Activated naive CD4-positive, alpha-beta T cell treated with anti-CD3 and anti-CD28 coated beads, Interleukin-2, amount 50 U/mL, for 24 hours (primary cell): ENCODE measurements at regions not wholly inside any gene's neighbourhood (a gene's known extent, or its start where the extent isn't known, plus 50 kb on each side); places are given as distances from the start of the nearest gene placed in this dataset.
"Not testable (repeated sequence)": the region's sequence is repeated elsewhere in the genome, so short reads cannot be mapped to it uniquely, and the experiment has no call there.

Source experiments
- H3K27ac Mint-ChIP-seq: one replicate; pipeline ENCODE4 v1.8.0; 2021; ENCODE audit warnings: mild to moderate bottlenecking, mixed read lengths
- H3K27me3 Mint-ChIP-seq: one replicate; pipeline ENCODE4 v1.8.0; 2021; ENCODE audit warnings: mixed read lengths
- H3K36me3 Mint-ChIP-seq: one replicate; pipeline ENCODE4 v1.8.0; 2021; ENCODE audit warnings: mixed read lengths
- H3K4me1 Mint-ChIP-seq: one replicate; pipeline ENCODE4 v1.8.0; 2021; ENCODE audit warnings: mixed read lengths
- H3K4me3 Mint-ChIP-seq: one replicate; pipeline ENCODE4 v1.8.0; 2021; ENCODE audit warnings: mild to moderate bottlenecking, mixed read lengths
- H3K9me3 Mint-ChIP-seq: one replicate; pipeline ENCODE4 v1.8.0; 2021; ENCODE audit warnings: mixed read lengths

DNA sequence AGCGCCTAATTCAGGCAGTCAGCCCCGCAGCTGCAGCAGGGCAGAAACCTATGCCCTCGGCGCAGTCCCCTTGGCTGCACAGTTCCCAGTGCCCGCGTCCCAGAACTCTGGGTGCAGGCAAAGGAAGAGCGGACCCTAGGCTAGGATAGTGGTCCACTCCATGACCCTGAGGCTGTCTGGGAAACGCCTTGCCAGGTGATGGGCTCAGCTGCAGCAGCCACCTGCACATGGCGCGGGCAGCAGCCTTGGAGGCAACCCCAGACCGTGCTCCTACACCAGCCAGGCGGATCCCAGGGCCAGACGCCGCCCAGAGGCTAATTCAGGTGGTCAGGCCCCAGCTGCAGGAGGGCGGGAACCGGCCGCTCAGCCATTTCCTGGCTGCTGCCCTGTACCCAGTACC lies 83.0 kb downstream of the POTEC start:
- not testable (repeated sequence) for H3K9me3 Mint-ChIP-seq, H3K4me3 Mint-ChIP-seq, H3K27me3 Mint-ChIP-seq, H3K4me1 Mint-ChIP-seq, H3K27ac Mint-ChIP-seq, H3K36me3 Mint-ChIP-seq

DNA sequence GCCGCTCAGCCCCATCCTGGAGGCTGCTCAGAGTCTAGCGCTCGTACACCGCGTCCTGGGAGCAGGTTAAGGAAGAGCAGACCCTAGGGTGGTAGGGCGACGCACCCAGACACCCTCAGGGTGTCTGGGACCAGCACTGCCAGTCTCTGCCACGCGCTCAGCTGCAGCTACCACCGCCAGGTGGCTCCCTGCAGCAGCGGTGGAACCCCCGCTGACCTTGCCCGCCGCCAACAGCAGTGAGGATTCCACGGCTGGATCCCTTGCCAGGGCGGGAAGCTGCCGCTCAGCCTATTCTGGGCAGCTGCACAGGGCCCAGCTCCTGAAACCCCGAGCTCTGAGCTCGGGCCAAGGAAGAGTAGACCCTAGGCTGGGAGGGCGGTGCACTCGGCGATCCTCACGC lies 83.6 kb downstream of the POTEC start:
- H3K27me3 Mint-ChIP-seq, H3K4me3 Mint-ChIP-seq: not testable (repeated sequence)

DNA sequence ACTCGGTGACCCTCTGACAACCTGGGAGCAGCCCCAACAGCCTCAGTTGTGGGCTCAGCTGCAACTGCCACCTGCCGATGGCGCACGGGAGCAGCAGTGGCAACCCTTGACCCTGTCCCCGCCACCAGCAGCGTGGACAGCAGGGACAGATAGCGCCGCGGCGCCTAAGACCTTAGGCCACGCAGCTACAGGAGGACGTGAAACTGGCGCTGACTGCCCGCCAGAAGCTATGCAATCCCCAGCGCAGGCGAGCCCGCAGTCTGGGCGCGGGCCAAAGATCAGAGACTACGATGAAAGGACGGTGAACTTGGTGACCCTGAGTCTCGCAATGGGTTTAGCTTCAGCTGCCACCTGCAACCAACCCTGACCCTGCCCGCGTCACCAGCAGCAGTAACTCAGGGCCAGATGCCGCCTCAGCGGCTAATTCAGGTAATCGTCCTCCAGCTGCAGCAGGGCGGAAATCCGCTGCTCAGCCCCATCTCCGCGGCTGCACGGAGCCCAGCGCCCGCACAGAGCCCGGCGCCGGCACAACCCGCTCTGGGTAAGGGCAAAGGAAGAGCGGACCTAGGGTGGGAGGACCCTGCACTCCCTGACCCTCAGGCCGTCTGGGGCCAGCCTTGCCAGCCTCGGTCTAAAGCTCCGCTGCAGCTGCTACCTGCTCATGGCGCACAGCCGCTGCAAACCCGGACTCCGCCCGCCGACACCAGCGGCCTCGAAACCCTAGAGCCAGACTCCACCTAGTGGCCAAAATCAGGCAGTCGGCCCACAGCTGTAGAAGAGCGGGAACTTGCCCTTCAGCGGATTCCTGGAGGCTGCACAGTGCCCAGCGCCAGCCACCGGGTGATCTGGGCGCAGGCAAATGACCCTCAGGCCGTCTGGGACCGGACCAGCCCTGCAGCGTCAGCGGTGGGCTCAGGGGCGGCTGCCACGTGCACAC lies 85.1 kb downstream of the POTEC start:
- H3K36me3 Mint-ChIP-seq, H3K27ac Mint-ChIP-seq, H3K27me3 Mint-ChIP-seq, H3K4me1 Mint-ChIP-seq, H3K9me3 Mint-ChIP-seq: not testable (repeated sequence)
- H3K4me3 Mint-ChIP-seq = peak overlapping the region; percentile 59

More for the DNA sequence above, 83.6 kb downstream of the POTEC start:
- H3K9me3 Mint-ChIP-seq, H3K36me3 Mint-ChIP-seq, H3K27ac Mint-ChIP-seq, H3K4me1 Mint-ChIP-seq: not testable (repeated sequence)

DNA sequence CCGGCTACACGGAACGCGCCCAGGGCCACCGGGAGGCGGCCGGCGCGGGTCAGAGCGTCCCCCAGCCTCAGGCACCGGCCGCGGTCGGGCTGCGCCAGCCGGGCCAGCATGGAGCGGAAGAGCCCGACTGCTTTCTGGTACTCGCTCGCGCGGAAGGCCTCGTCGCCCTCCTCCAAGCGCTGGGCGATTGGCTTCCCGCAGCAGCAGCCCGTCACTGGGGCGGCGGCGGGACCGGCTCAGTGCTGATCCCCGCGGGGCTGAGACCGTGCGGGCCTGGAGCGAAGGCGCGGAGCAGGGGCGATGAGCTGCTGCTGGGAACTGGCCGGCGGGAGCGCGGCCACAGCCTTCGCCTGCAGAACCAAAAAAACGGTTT lies 92.8 kb downstream of the POTEC start:
- not testable (repeated sequence) for H3K27me3 Mint-ChIP-seq, H3K9me3 Mint-ChIP-seq, H3K4me1 Mint-ChIP-seq, H3K36me3 Mint-ChIP-seq, H3K27ac Mint-ChIP-seq
- H3K4me3 Mint-ChIP-seq = peak overlapping the region; percentile 30

- H3K4me1 Mint-ChIP-seq, H3K27ac Mint-ChIP-seq: not testable (repeated sequence)
These were observed 93.3 kb downstream of the POTEC start for GRCh38 chr18:14449995-14450636.

GRCh38 chr18:14449062-14449461 lies 94.3 kb downstream of the POTEC start:
- not testable (repeated sequence) for H3K4me1 Mint-ChIP-seq, H3K9me3 Mint-ChIP-seq, H3K27me3 Mint-ChIP-seq, H3K4me3 Mint-ChIP-seq, H3K36me3 Mint-ChIP-seq, H3K27ac Mint-ChIP-seq

More at GRCh38 chr18:14449995-14450636, 93.3 kb downstream of the POTEC start:
- H3K9me3 Mint-ChIP-seq, H3K4me3 Mint-ChIP-seq, H3K27me3 Mint-ChIP-seq, H3K36me3 Mint-ChIP-seq: not testable (repeated sequence)

- H3K27me3 Mint-ChIP-seq, H3K4me1 Mint-ChIP-seq, H3K27ac Mint-ChIP-seq, H3K9me3 Mint-ChIP-seq, H3K4me3 Mint-ChIP-seq, H3K36me3 Mint-ChIP-seq: not testable (repeated sequence)
These were observed 95.7 kb downstream of the POTEC start for GRCh38 chr18:14447715-14448114.

GRCh38 chr18:14435460-14435859 lies 107.9 kb downstream of the POTEC start:
- H3K9me3 Mint-ChIP-seq, H3K27me3 Mint-ChIP-seq, H3K4me1 Mint-ChIP-seq, H3K4me3 Mint-ChIP-seq, H3K27ac Mint-ChIP-seq, H3K36me3 Mint-ChIP-seq: not testable (repeated sequence)

GRCh38 chr18:14432371-14432770 lies 111.0 kb downstream of the POTEC start:
- not testable (repeated sequence) for H3K36me3 Mint-ChIP-seq, H3K4me1 Mint-ChIP-seq, H3K9me3 Mint-ChIP-seq, H3K27ac Mint-ChIP-seq, H3K27me3 Mint-ChIP-seq
- peak overlapping the region; percentile 54 for H3K4me3 Mint-ChIP-seq

GRCh38 chr18:14431031-14431521 lies 112.3 kb downstream of the POTEC start:
- not testable (repeated sequence) for H3K27ac Mint-ChIP-seq, H3K36me3 Mint-ChIP-seq, H3K27me3 Mint-ChIP-seq, H3K4me1 Mint-ChIP-seq, H3K9me3 Mint-ChIP-seq
- H3K4me3 Mint-ChIP-seq = peak overlapping the region; percentile 89

DNA sequence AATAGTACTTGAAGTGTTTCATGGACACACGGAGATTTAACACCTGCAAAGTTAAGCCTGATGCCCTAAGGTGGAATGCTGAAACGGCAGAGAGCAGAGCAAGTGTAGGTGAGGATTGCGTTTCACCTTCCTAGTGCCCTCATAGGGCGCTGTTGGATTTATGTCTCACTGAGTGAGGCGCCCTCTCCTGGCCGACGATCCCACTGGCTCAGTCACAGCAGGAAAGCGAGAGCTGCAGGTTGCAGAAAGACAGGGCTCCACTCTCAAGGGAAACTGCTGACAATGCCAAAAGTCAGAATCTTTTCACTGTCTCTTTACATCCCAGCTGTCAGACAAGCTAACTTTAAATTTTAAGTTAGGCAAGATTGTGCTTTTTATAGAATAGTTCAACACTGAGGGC lies 127.6 kb downstream of the POTEC start:
- H3K27ac Mint-ChIP-seq, H3K9me3 Mint-ChIP-seq, H3K27me3 Mint-ChIP-seq, H3K4me1 Mint-ChIP-seq, H3K36me3 Mint-ChIP-seq: not testable (repeated sequence)
- peak overlapping the region; percentile 30 for H3K4me3 Mint-ChIP-seq

- not testable (repeated sequence) for H3K9me3 Mint-ChIP-seq, H3K36me3 Mint-ChIP-seq, H3K4me1 Mint-ChIP-seq, H3K27me3 Mint-ChIP-seq, H3K27ac Mint-ChIP-seq
- H3K4me3 Mint-ChIP-seq = peak overlapping the region; percentile 30
These were observed 128.0 kb downstream of the POTEC start for GRCh38 chr18:14415399-14415798.

- not testable (repeated sequence) for H3K36me3 Mint-ChIP-seq, H3K27me3 Mint-ChIP-seq, H3K4me3 Mint-ChIP-seq, H3K4me1 Mint-ChIP-seq, H3K9me3 Mint-ChIP-seq, H3K27ac Mint-ChIP-seq
These were observed 147.9 kb downstream of the POTEC start for GRCh38 chr18:14395533-14395932.

- H3K9me3 Mint-ChIP-seq, H3K36me3 Mint-ChIP-seq, H3K4me1 Mint-ChIP-seq, H3K27ac Mint-ChIP-seq, H3K27me3 Mint-ChIP-seq, H3K4me3 Mint-ChIP-seq: not testable (repeated sequence)
These were observed 149.8 kb downstream of the POTEC start for GRCh38 chr18:14393563-14394103.

DNA sequence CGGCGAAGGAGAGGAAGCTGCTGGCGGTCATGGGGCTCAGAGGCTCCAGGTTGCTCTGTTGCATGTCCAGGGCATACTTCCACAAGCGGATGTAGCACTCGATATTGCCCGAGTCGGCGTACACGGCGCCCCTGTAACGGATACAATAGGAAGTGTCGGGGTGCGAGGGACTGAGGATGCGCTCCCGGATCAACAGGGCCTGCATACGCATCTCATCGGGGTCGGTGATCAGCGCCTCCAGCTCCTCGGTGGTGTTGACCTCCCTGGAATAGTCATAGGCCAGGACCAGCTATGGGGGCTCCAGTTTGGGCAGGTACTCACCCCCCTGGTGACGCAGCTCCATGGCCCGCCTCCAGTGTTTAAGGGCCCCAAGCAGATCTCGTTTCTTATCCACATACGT lies 150.8 kb downstream of the POTEC start:
- H3K27ac Mint-ChIP-seq, H3K36me3 Mint-ChIP-seq, H3K4me3 Mint-ChIP-seq, H3K27me3 Mint-ChIP-seq, H3K4me1 Mint-ChIP-seq, H3K9me3 Mint-ChIP-seq: not testable (repeated sequence)

- H3K27me3 Mint-ChIP-seq, H3K4me3 Mint-ChIP-seq, H3K36me3 Mint-ChIP-seq, H3K4me1 Mint-ChIP-seq, H3K27ac Mint-ChIP-seq, H3K9me3 Mint-ChIP-seq: not testable (repeated sequence)
These were observed 158.4 kb downstream of the POTEC start for GRCh38 chr18:14384961-14385360.
